Tibial nerve (tissue), 4 donors: ENCODE measurements at regions not wholly inside any gene's neighbourhood (a gene's known extent, or its start where the extent isn't known, plus 50 kb on each side); places are given as distances from the start of the nearest gene placed in this dataset.
A peak's percentile ranks its signal among the peaks of the same experiment; 100 is the strongest.

Source experiments
- CTCF ChIP-seq, 5 experiments: fragments of 200-600 bp in 3 of 5; fragments of 450-650 bp in 2 of 5; sonication (generic) in 3 of 5; IDR thresholded peaks; one replicate each; pipeline ENCODE4 v1.5.1; 2016 to 2019; ENCODE audit warnings: antibody characterized with exemption in 5 of 5, mild to moderate bottlenecking in 3 of 5, moderate library complexity in 2 of 5
- EP300 ChIP-seq, 2 donors: sonication (generic); formaldehyde crosslinking; IDR thresholded peaks; one replicate each; pipeline ENCODE4 v1.6.1; 2017; ENCODE audit warnings: antibody characterized with exemption in 2 of 2, mild to moderate bottlenecking in 1 of 2
- POLR2A ChIP-seq, 2 donors: fragments of 450-650 bp; IDR thresholded peaks; one replicate each; pipeline ENCODE4 v1.6.1; 2017; ENCODE audit warnings: antibody characterized with exemption in 2 of 2, mild to moderate bottlenecking in 2 of 2, moderate library complexity in 2 of 2

GRCh38 chr22:27134315-27134701 is 476.9 kb downstream of the MIAT start:
- TF ChIP-seq CTCF (IDR thresholded peaks at IDR 0.05): no peak
- no peak for TF ChIP-seq POLR2A (IDR thresholded peaks at IDR 0.05)
- TF ChIP-seq EP300 (IDR thresholded peaks at IDR 0.05): peak in 1 of 2 donors; percentile 20
